SJSA1 (cell line): ENCODE measurements at regions not wholly inside any gene's neighbourhood (a gene's known extent, or its start where the extent isn't known, plus 50 kb on each side); places are given as distances from the start of the nearest gene placed in this dataset.
A peak's percentile ranks its signal among the peaks of the same experiment; 100 is the strongest.
"Not testable (repeated sequence)": the region's sequence is repeated elsewhere in the genome, so short reads cannot be mapped to it uniquely, and the experiment has no call there.

ENCODE experiments used
- DNase-seq, 2 experiments: peaks; one replicate each; pipeline ENCODE4 v3.0.0-alpha.2; 2015 to 2020; ENCODE audit warnings: low spot score in 2 of 2, low read depth in 1 of 2
- H3K27ac ChIP-seq: fragments of 250-450 bp; sonication (Bioruptor Pico); 2 replicates; pipeline ENCODE4 v1.5.1; 2020; ENCODE audit warnings: mild to moderate bottlenecking, moderate library complexity
- H3K27me3 ChIP-seq: fragments of 250-450 bp; sonication (Bioruptor Pico); replicated peaks from 2 replicates; pipeline ENCODE4 v1.5.1; 2020; ENCODE audit warnings: mild to moderate bottlenecking, moderate library complexity
- H3K36me3 ChIP-seq: fragments of 250-450 bp; sonication (Bioruptor Pico); 2 replicates; pipeline ENCODE4 v1.5.1; 2020; ENCODE audit warnings: mild to moderate bottlenecking
- H3K4me1 ChIP-seq: fragments of 250-450 bp; sonication (Bioruptor Pico); replicated peaks from 2 replicates; pipeline ENCODE4 v1.6.1; 2021; ENCODE audit warnings: mild to moderate bottlenecking
- H3K4me3 ChIP-seq: fragments of 250-450 bp; sonication (Bioruptor Pico); 2 replicates; pipeline ENCODE4 v1.5.1; 2020; ENCODE audit warnings: mild to moderate bottlenecking
- H3K9me3 ChIP-seq: fragments of 250-450 bp; sonication (Bioruptor Pico); replicated peaks from 2 replicates; pipeline ENCODE4 v1.5.1; 2020; ENCODE audit warnings: mild to moderate bottlenecking

- H3K9me3 ChIP-seq, result 0 out of 2 replicates have a peak, but pooled peaks cover 5% of the 10 kb centered on the region
- H3K27me3 ChIP-seq, result no peaks in the 10 kb centered on the region
Observed at GRCh38 chr1:218516526-218516925, 171.4 kb downstream of the TGFB2 start.

DNA sequence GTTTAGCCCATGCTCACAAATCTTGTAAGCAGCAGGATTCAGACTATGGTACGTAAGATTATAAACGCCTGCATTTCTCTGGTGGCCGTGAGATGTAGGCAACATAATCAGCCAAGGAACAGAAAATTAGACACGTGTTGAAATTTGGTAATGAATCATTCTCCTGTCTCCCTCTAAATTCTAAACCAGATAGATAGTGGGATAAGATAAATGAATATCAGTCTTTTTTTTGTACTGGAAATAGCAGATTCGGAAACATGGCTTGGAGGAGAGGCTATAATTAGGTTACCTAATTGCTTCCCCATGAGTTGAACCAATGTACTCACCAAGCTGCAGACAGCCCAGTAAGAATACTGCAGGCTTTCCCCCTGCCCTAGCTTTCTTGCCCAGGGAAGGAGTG lies 172.3 kb downstream of the TGFB2 start:
- Histone ChIP-seq H3K4me3 (no peak overlapping the region), H3K27ac (no peak overlapping the region), H3K27me3 (no peaks in the 10 kb centered on the region), H3K9me3 (0 out of 2 replicates have a peak, but pooled peaks cover 5% of the 10 kb centered on the region), H3K36me3 (no peaks in the 10 kb centered on the region; the same call in 1 of the 2 replicates), H3K4me1 (no peaks in the 10 kb centered on the region)
- DNase-seq, result no peak

More at GRCh38 chr1:218516526-218516925, 171.4 kb downstream of the TGFB2 start:
- no peak overlapping the region for H3K4me3 ChIP-seq
- H3K27ac ChIP-seq, result no peak overlapping the region
- H3K36me3 ChIP-seq, result no peaks in the 10 kb centered on the region; the same call in 1 of the 2 replicates
- no peak for DNase-seq
- no peaks in the 10 kb centered on the region for H3K4me1 ChIP-seq

- H3K4me3 ChIP-seq, result no peak overlapping the region
- no peaks in the 10 kb centered on the region for H3K4me1 ChIP-seq
- DNase-seq, result no peak
- no peaks in the 10 kb centered on the region; the same call in 1 of the 2 replicates for H3K36me3 ChIP-seq
- no peak overlapping the region for H3K27ac ChIP-seq
- 0 out of 2 replicates have a peak, but pooled peaks cover 5% of the 10 kb centered on the region for H3K9me3 ChIP-seq
- no peaks in the 10 kb centered on the region for H3K27me3 ChIP-seq
Observed at GRCh38 chr1:218518216-218518740, 173.1 kb downstream of the TGFB2 start.

- H3K4me1 ChIP-seq, H3K4me3 ChIP-seq, H3K27me3 ChIP-seq, H3K27ac ChIP-seq, DNase-seq, H3K9me3 ChIP-seq, H3K36me3 ChIP-seq: not testable (repeated sequence)
Observed at GRCh38 chr1:218520646-218521045, 175.5 kb downstream of the TGFB2 start.

- H3K4me3 ChIP-seq, result no peak overlapping the region
- no peak overlapping the region for H3K27ac ChIP-seq
- H3K27me3 ChIP-seq, result no peaks in the 10 kb centered on the region
- H3K9me3 ChIP-seq, result no peaks in the 10 kb centered on the region
- peak; percentile 42 to 50 for DNase-seq
- no peaks in the 10 kb centered on the region for H3K4me1 ChIP-seq
- H3K36me3 ChIP-seq, result no peaks in the 10 kb centered on the region; the same call in 1 of the 2 replicates
Observed at GRCh38 chr1:218521414-218522169, 176.5 kb downstream of the TGFB2 start.

- Histone ChIP-seq H3K4me1 (peaks cover 24% of the 10 kb centered on the region), H3K4me3 (no peak overlapping the region), H3K27me3 (no peaks in the 10 kb centered on the region), H3K27ac (no peak overlapping the region), H3K9me3 (no peaks in the 10 kb centered on the region), H3K36me3 (no peaks in the 10 kb centered on the region; the same call in 1 of the 2 replicates)
- DNase-seq, result no peak
Observed at GRCh38 chr1:218524526-218524925, 179.4 kb downstream of the TGFB2 start.

GRCh38 chr1:218525031-218525430 lies 179.9 kb downstream of the TGFB2 start:
- Histone ChIP-seq H3K27ac (no peak overlapping the region), H3K27me3 (no peaks in the 10 kb centered on the region), H3K9me3 (no peaks in the 10 kb centered on the region), H3K4me1 (peaks cover 25% of the 10 kb centered on the region), H3K4me3 (no peak overlapping the region), H3K36me3 (no peaks in the 10 kb centered on the region; the same call in 1 of the 2 replicates)
- no peak for DNase-seq

DNA sequence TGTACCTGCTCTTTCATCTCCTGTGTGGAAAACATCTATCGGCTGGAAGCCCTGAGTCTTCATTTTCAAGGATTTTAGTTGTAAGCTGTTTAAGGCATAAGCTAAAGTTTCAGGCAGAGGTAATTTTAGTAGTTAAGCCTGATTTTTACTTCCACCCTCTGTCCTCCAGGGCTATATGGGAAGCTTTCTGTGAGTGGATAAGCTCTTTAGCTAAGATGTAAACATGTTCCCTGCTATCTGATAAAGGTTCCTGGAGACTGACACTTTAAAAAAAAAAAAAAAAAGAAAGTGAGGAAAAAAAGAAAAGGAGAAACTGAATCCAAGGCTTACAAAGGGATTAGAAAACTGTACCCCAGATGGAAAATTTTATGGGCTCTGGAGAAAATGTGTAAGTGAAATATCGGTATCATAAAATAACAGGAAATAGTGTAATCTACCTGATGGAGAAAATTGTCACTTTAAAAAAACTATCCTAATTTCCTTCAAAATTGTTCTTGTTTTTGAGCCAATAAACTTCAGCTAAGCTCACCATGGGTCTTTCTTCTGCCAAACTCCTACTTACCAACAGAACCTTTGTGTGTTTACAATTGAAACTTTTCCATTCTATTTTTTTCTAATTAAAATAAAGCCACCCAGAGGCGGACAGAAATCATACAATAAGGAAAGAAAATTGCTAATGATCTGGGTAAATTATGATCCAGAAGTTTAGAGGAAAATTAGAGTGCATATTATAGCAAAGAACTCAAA lies 180.5 kb downstream of the TGFB2 start:
- Histone ChIP-seq H3K27me3 (no peaks in the 10 kb centered on the region), H3K4me3 (no peak overlapping the region), H3K36me3 (no peaks in the 10 kb centered on the region), H3K9me3 (no peaks in the 10 kb centered on the region), H3K4me1 (peaks cover 25% of the 10 kb centered on the region), H3K27ac (no peak overlapping the region)
- no peak for DNase-seq

GRCh38 chr1:218526198-218526580 lies 181.1 kb downstream of the TGFB2 start:
- Histone ChIP-seq H3K4me1 (peaks cover 25% of the 10 kb centered on the region), H3K27me3 (no peaks in the 10 kb centered on the region), H3K4me3 (no peak overlapping the region), H3K9me3 (no peaks in the 10 kb centered on the region), H3K27ac (no peak overlapping the region), H3K36me3 (no peaks in the 10 kb centered on the region)
- no peak for DNase-seq

DNA sequence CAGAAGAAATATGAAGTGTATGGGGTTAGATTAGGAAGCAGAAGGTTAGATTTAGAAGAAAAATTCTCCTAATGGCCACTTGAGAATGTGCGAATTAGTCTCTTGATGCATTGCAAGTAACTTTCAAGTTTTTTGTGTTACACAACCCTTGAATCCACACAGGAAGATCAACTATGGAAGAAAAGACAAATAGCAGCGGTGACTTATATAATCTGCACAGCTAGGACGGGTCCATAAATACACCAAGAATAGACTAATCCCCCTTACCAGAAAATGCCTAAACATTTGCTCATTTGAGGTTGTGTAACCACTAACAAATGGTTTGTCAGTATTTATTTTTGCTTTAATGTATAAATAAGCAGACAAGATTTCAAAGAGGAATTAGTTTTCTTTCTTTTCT lies 182.6 kb downstream of the TGFB2 start:
- H3K9me3 ChIP-seq, result no peaks in the 10 kb centered on the region
- H3K36me3 ChIP-seq, result no peaks in the 10 kb centered on the region
- H3K27me3 ChIP-seq, result no peaks in the 10 kb centered on the region
- peak in 1 of 2 experiments; percentile 64 for DNase-seq
- peaks cover 25% of the 10 kb centered on the region for H3K4me1 ChIP-seq
- no peak overlapping the region for H3K27ac ChIP-seq
- no peak overlapping the region for H3K4me3 ChIP-seq

DNA sequence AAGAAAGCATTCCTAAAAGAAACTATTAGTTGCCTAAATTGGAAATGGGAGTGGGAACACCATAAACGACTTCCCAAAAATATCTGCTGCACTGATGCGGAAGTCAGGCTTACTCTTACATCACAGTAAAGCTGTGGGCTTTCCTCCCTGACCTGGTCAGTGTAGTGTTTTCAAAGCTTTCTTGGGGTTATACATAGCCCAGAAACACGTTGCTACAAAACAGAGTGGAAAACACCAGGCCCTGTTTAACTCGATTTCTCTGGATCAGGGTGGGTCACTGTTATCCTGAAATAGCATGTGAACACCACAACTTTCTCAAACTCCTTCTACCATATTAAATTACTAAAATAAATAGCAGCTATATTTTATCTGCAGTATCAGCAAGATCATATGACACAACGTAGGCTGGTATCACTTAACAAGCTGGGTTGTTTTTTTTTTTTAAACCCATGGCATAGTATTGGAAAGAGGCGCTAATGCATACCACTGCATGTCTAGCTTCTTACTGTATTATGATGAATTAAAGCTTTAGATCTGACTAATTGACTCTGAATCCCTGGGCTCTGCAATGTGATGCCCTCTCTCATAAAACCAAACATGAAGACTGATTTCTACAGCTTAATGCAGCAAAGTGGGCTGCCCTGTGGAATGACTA lies 184.6 kb downstream of the TGFB2 start:
- no peak overlapping the region for H3K4me3 ChIP-seq
- H3K36me3 ChIP-seq, result no peaks in the 10 kb centered on the region
- H3K27me3 ChIP-seq, result no peaks in the 10 kb centered on the region
- no peak for DNase-seq
- H3K27ac ChIP-seq, result no peak overlapping the region
- H3K9me3 ChIP-seq, result no peaks in the 10 kb centered on the region
- peaks cover 25% of the 10 kb centered on the region for H3K4me1 ChIP-seq

GRCh38 chr1:218531936-218532335 lies 186.8 kb downstream of the TGFB2 start:
- DNase-seq, result no peak
- Histone ChIP-seq H3K4me3 (no peak overlapping the region), H3K27me3 (no peaks in the 10 kb centered on the region), H3K27ac (no peak overlapping the region), H3K4me1 (peaks cover 25% of the 10 kb centered on the region), H3K36me3 (no peaks in the 10 kb centered on the region), H3K9me3 (no peaks in the 10 kb centered on the region)

DNA sequence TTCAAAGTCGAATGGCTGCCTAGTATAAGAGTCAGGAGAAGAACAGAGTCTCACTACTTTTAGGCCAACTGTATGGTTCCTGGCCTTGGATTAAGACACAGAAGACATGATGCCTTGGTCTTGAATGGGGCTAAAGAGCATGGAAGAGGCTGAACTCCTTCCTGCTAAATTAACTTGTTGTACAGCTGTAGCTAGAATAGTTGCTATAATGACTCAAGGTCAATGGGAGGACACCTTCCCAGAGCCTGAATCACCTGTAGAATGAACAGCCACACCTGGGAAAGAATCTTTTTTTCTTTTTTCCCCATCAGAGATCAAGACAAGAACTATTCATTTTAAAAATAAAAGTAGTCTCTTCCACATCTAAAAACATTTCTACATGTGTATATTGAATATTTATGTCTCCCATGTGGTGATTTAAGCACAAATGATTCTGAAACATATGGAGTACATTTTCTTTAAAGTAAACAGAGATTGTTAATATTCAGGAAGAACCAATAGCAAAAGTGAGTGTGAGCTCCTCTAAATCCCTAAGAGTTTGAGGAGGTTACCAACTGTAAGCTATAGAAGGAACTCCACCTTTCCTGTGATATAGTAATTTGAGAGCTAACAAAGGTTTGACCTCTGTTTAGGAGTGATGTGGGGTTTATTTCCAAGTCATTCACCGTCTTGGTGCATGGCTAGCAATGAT lies 191.3 kb downstream of the TGFB2 start:
- H3K9me3 ChIP-seq, result no peaks in the 10 kb centered on the region
- H3K4me1 ChIP-seq, result peaks cover 7% of the 10 kb centered on the region
- H3K4me3 ChIP-seq, result no peak overlapping the region
- H3K36me3 ChIP-seq, result no peaks in the 10 kb centered on the region
- H3K27me3 ChIP-seq, result no peaks in the 10 kb centered on the region
- no peak for DNase-seq
- no peak overlapping the region for H3K27ac ChIP-seq
